Colonic mucosa (tissue), 4 donors: ENCODE measurements at regions not wholly inside any gene's neighbourhood (a gene's known extent, or its start where the extent isn't known, plus 50 kb on each side); places are given as distances from the start of the nearest gene placed in this dataset.

Source experiments
- DNase-seq: peaks from one replicate; pipeline ENCODE4 v3.0.0-alpha.2; 2020
- H3K27ac ChIP-seq: fragments of 200-600 bp; one replicate; pipeline ENCODE4 v1.8.0; 2021
- H3K27me3 ChIP-seq: fragments of 200-600 bp; one replicate; pipeline ENCODE4 v1.8.0; 2021
- H3K36me3 ChIP-seq: fragments of 200-600 bp; one replicate; pipeline ENCODE4 v1.8.0; 2021
- H3K4me1 ChIP-seq: fragments of 200-600 bp; one replicate; pipeline ENCODE4 v1.8.0; 2021; ENCODE audit warnings: mild to moderate bottlenecking
- H3K4me3 ChIP-seq: fragments of 200-600 bp; one replicate; pipeline ENCODE4 v1.8.0; 2021
- H3K9ac ChIP-seq, 2 donors: one replicate each; pipeline ENCODE4 v1.7.0; 2013; ENCODE audit warnings: control low read depth in 2 of 2, low read depth in 2 of 2, low read length in 2 of 2
- H3K9me3 ChIP-seq: fragments of 200-600 bp; one replicate; pipeline ENCODE4 v1.8.0; 2021
- CTCF ChIP-seq: fragments of 200-600 bp; IDR thresholded peaks from one replicate; pipeline ENCODE4 v1.8.0; 2022; ENCODE audit warnings: antibody characterized with exemption, mild to moderate bottlenecking
- intact Hi-C: fragments of 100-400 bp; cut with DNase I; formaldehyde crosslinking; loops from one replicate; pipeline ENCODE4 v1.14.1; 2022
- donor health status: healthy.
- donor health status: DM: no; HTN: no; CAD: no.
- donor health status: DM: no; HTN: no; CAD: no.

- no peaks in the 10 kb centered on the region for H3K36me3 ChIP-seq
- no peaks in the 10 kb centered on the region for H3K4me1 ChIP-seq
- H3K9ac ChIP-seq: no peak overlapping the region
- H3K27ac ChIP-seq: no peak overlapping the region
- no peak for DNase-seq
- no peak for TF ChIP-seq CTCF
- H3K9me3 ChIP-seq: no peaks in the 10 kb centered on the region
- intact Hi-C loops: no loop called here
- H3K27me3 ChIP-seq: no peaks in the 10 kb centered on the region
- H3K4me3 ChIP-seq: no peak overlapping the region
Measured at GRCh38 chr1:193957556-193958095, 771.2 kb upstream of the B3GALT2 start.

- no peak for TF ChIP-seq CTCF
- no peak for DNase-seq
- Histone ChIP-seq H3K9ac (no peak overlapping the region), H3K4me3 (no peak overlapping the region), H3K36me3 (no peaks in the 10 kb centered on the region), H3K4me1 (no peaks in the 10 kb centered on the region), H3K27ac (no peak overlapping the region), H3K9me3 (no peaks in the 10 kb centered on the region), H3K27me3 (no peaks in the 10 kb centered on the region)
- intact Hi-C loops: no loop called here
Measured at GRCh38 chr1:193952778-193953374, 766.5 kb upstream of the B3GALT2 start.

DNA sequence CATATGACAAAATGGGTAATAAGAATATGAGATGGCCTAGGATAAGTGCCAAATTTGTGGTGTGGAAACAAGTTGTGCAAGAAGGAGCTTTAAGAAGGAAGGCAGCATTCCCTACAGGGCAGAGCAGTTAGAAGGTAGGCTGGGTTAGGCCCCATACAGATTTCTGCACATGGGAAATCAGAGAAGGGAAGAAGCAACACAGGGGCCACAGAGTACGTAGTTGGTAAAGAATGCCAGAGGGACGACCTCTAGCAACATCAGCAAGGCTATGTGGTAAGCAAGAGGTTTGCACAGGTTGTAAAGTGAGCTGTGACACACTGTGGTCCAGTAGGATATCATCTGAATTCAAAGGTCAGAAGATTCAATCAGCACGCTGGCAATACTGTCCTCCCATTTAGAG lies 765.6 kb upstream of the B3GALT2 start:
- no peak overlapping the region for H3K4me3 ChIP-seq
- H3K4me1 ChIP-seq: no peaks in the 10 kb centered on the region
- H3K9me3 ChIP-seq: no peaks in the 10 kb centered on the region
- TF ChIP-seq CTCF: no peak
- H3K27me3 ChIP-seq: no peaks in the 10 kb centered on the region
- intact Hi-C loops: no loop called here
- no peak for DNase-seq
- no peak overlapping the region for H3K27ac ChIP-seq
- H3K9ac ChIP-seq: no peak overlapping the region
- no peaks in the 10 kb centered on the region for H3K36me3 ChIP-seq

GRCh38 chr1:193944454-193944853 lies 758.0 kb upstream of the B3GALT2 start:
- Histone ChIP-seq H3K4me3 (no peak overlapping the region), H3K27ac (no peak overlapping the region), H3K9ac (no peak overlapping the region), H3K27me3 (no peaks in the 10 kb centered on the region), H3K36me3 (no peaks in the 10 kb centered on the region), H3K9me3 (no peaks in the 10 kb centered on the region), H3K4me1 (no peaks in the 10 kb centered on the region)
- TF ChIP-seq CTCF: no peak
- intact Hi-C loops: no loop called here
- DNase-seq: no peak

DNA sequence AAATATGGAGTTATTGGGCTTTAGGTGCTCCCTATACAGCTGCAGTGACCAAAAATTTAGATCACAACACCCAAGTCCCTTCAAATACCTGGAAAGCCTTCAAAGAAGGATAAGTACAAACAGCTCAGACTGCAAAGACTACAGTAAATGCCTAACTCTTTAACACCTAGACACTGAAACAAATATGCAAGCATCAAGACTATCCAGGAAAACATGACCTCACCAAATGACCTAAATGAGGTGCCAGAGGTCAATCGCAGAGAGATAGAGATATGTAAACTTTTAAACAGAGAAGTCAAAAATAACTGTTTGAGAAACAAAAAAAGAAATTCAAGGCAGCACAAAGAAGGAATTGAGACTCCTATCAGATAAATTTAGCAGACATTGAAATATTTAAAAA lies 753.8 kb upstream of the B3GALT2 start:
- no peak overlapping the region for H3K9ac ChIP-seq
- no peaks in the 10 kb centered on the region for H3K36me3 ChIP-seq
- H3K27me3 ChIP-seq: no peaks in the 10 kb centered on the region
- no peak for DNase-seq
- H3K9me3 ChIP-seq: no peaks in the 10 kb centered on the region
- no peak overlapping the region for H3K4me3 ChIP-seq
- no peaks in the 10 kb centered on the region for H3K4me1 ChIP-seq
- H3K27ac ChIP-seq: no peak overlapping the region
- no peak for TF ChIP-seq CTCF
- intact Hi-C loops: no loop called here
